ENCODE measurements at regions not wholly inside any gene's neighbourhood (a gene's known extent, or its start where the extent isn't known, plus 50 kb on each side); places are given as distances from the start of the nearest gene placed in this dataset.
"Not testable (repeated sequence)": the region's sequence is repeated elsewhere in the genome, so short reads cannot be mapped to it uniquely, and the experiment has no call there.

DNA sequence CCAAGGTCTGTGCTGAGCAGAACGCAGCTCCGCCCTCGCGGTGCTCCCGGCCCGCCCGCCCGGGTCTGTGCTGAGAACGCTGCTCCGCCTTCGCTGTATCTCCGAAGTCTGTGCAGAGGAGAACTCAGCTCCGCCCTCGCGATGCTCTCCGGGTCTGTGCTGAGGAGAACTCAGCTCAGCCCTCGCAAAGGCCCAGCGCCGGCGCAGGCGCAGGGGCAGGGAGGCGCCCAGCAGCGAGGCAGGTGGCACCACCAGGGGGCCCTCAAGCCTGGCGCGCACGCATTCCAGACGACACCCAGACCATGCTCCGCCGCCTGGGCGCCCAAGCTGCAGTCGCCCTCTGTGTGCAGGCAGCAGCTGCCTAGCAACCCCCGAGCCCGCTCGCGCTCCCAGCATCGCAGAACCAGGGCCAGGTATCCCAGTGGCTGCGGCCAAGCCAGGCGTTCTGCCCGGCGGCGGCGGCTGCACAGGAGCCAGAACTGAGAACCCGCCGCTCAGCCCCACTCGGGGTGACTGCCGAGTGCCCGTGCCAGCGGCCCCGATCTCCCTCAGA lies 672.1 kb upstream of the DEFB115 start:
- TF ChIP-seq, protein P1, sequence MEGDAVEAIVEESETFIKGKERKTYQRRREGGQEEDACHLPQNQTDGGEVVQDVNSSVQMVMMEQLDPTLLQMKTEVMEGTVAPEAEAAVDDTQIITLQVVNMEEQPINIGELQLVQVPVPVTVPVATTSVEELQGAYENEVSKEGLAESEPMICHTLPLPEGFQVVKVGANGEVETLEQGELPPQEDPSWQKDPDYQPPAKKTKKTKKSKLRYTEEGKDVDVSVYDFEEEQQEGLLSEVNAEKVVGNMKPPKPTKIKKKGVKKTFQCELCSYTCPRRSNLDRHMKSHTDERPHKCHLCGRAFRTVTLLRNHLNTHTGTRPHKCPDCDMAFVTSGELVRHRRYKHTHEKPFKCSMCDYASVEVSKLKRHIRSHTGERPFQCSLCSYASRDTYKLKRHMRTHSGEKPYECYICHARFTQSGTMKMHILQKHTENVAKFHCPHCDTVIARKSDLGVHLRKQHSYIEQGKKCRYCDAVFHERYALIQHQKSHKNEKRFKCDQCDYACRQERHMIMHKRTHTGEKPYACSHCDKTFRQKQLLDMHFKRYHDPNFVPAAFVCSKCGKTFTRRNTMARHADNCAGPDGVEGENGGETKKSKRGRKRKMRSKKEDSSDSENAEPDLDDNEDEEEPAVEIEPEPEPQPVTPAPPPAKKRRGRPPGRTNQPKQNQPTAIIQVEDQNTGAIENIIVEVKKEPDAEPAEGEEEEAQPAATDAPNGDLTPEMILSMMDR (IDR thresholded peaks at IDR 0.05; ENCODE audit: poor library complexity, severe bottlenecking) = peak; percentile 91
- H3K4me1 ChIP-seq (ENCODE audit: insufficient read depth, poor library complexity, severe bottlenecking); H3K36me3 ChIP-seq (ENCODE audit: low read depth); H3K9me3 ChIP-seq (ENCODE audit: severe bottlenecking); H3K27ac ChIP-seq (ENCODE audit: poor library complexity, severe bottlenecking): not testable (repeated sequence)
- DNase-seq (ENCODE audit: low spot score) (peak; percentile 87), ATAC-seq (ENCODE audit: low read depth) (peak; percentile 100)
- peaks cover 28% of the 10 kb centered on the region for H3K27me3 ChIP-seq (ENCODE audit: insufficient read depth, poor library complexity, severe bottlenecking)
- peak overlapping the region; percentile 23 for H3K4me3 ChIP-seq (ENCODE audit: severe bottlenecking)

DNA sequence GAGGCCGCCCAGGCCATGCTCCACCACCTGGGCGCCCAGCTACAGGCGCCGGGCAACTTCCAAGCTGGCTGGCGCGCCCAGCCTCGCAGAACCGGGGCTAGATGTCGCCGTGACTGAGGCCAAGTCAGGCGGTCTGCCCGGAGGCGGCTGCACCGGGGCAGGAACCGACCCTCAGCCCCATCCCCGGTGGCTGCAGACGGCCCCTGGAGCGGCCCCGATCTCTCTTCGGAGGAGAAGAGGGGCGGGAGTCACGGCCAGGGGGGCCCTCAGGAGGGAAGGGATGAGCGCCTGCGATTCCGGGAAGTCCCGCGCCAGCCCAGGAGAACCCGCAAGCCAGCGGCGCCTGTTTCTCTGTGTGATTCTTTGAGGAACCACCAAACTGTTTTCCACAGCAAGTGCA lies 671.3 kb upstream of the DEFB115 start:
- H3K9me3 ChIP-seq (ENCODE audit: severe bottlenecking); ATAC-seq (ENCODE audit: low read depth); H3K36me3 ChIP-seq (ENCODE audit: low read depth); DNase-seq (ENCODE audit: low spot score); H3K4me1 ChIP-seq (ENCODE audit: insufficient read depth, poor library complexity, severe bottlenecking); H3K27ac ChIP-seq (ENCODE audit: poor library complexity, severe bottlenecking): not testable (repeated sequence)
- Histone ChIP-seq H3K27me3 (ENCODE audit: insufficient read depth, poor library complexity, severe bottlenecking) (peaks cover 28% of the 10 kb centered on the region), H3K4me3 (ENCODE audit: severe bottlenecking) (peak overlapping the region; percentile 23)

DNA sequence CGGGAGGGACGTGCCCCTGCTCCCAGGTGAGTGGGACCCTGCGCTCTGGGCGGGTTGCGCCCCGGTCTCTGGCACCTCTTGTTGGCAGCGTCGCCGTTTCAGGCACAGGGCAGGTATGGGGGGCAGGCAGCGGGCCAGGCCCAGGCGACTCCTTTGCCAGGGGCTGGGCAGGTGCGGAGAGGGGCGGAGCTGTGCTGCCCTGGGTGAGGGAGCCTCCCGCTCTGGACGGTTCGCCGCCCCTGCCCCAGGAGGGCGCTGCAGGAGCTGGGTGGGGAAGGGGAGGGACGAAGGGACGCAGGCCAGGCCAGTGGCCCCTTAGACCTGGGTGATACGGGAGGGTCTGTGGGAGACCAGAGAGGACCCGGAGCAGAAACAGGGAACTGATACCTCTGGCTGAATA lies 663.9 kb upstream of the DEFB115 start:
- no peak overlapping the region for H3K4me3 ChIP-seq (ENCODE audit: severe bottlenecking)
- TF ChIP-seq, protein P1 (IDR thresholded peaks at IDR 0.05; ENCODE audit: poor library complexity, severe bottlenecking) = no peak
- no peaks in the 10 kb centered on the region for H3K36me3 ChIP-seq (ENCODE audit: low read depth)
- no peak for ATAC-seq (ENCODE audit: low read depth)
- DNase-seq (ENCODE audit: low spot score) = peak; percentile 66
- H3K9me3 ChIP-seq (ENCODE audit: severe bottlenecking) = peaks cover 3% of the 10 kb centered on the region
- H3K27ac ChIP-seq (ENCODE audit: poor library complexity, severe bottlenecking) = no peak overlapping the region
- no peaks in the 10 kb centered on the region for H3K4me1 ChIP-seq (ENCODE audit: insufficient read depth, poor library complexity, severe bottlenecking)
- no peaks in the 10 kb centered on the region for H3K27me3 ChIP-seq (ENCODE audit: insufficient read depth, poor library complexity, severe bottlenecking)

DNA sequence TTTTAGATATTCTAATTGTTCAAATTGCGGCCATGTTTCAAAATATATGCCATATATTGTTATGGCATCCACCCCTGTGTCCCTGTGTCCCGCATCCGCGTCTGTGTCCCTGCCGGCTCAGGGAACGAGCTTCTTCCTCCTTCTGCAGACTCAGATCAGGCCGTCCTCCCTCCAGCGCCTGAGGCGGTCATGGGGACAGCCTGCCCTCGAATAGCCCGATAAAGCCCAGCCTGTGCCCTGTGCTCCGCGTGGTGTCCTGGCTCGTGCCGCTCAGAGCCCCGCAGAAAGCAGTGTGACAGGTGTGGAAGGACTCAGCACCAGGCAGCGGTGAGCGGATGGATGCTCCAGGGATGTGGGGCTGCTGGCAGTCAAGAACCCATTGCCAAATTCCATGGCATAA lies 663.4 kb upstream of the DEFB115 start:
- no peaks in the 10 kb centered on the region for H3K27me3 ChIP-seq (ENCODE audit: insufficient read depth, poor library complexity, severe bottlenecking)
- TF ChIP-seq, protein P1 (IDR thresholded peaks at IDR 0.05; ENCODE audit: poor library complexity, severe bottlenecking) = no peak
- DNase-seq (ENCODE audit: low spot score) (peak; percentile 85), ATAC-seq (ENCODE audit: low read depth) (no peak)
- H3K4me1 ChIP-seq (ENCODE audit: insufficient read depth, poor library complexity, severe bottlenecking) = no peaks in the 10 kb centered on the region
- H3K36me3 ChIP-seq (ENCODE audit: low read depth) = no peaks in the 10 kb centered on the region
- no peak overlapping the region for H3K27ac ChIP-seq (ENCODE audit: poor library complexity, severe bottlenecking)
- H3K9me3 ChIP-seq (ENCODE audit: severe bottlenecking) = peaks cover 3% of the 10 kb centered on the region
- H3K4me3 ChIP-seq (ENCODE audit: severe bottlenecking) = no peak overlapping the region

DNA sequence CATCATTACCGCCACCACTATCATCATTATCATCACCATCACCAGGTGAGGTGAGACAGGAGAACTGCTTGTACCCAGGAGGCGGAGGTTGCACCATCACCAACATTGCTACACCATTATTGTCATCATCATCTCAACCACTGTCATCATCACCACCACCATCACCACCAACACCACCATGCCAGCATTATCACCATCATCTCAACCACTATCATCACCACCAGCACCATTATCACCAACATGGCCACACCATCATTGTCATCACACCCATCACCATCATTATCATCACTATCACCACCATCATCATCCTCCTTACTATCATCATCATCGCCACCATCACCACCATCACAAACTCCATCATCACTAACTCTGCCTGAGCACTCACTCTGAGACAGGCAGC lies 661.8 kb upstream of the DEFB115 start:
- DNase-seq (ENCODE audit: low spot score) (no peak), ATAC-seq (ENCODE audit: low read depth) (no peak)
- H3K27ac ChIP-seq (ENCODE audit: poor library complexity, severe bottlenecking) = no peak overlapping the region
- H3K9me3 ChIP-seq (ENCODE audit: severe bottlenecking) = peaks cover 3% of the 10 kb centered on the region
- no peaks in the 10 kb centered on the region for H3K36me3 ChIP-seq (ENCODE audit: low read depth)
- TF ChIP-seq, protein P1 (IDR thresholded peaks at IDR 0.05; ENCODE audit: poor library complexity, severe bottlenecking) = no peak
- H3K4me3 ChIP-seq (ENCODE audit: severe bottlenecking) = no peak overlapping the region
- H3K27me3 ChIP-seq (ENCODE audit: insufficient read depth, poor library complexity, severe bottlenecking) = no peaks in the 10 kb centered on the region
- H3K4me1 ChIP-seq (ENCODE audit: insufficient read depth, poor library complexity, severe bottlenecking) = no peaks in the 10 kb centered on the region

DNA sequence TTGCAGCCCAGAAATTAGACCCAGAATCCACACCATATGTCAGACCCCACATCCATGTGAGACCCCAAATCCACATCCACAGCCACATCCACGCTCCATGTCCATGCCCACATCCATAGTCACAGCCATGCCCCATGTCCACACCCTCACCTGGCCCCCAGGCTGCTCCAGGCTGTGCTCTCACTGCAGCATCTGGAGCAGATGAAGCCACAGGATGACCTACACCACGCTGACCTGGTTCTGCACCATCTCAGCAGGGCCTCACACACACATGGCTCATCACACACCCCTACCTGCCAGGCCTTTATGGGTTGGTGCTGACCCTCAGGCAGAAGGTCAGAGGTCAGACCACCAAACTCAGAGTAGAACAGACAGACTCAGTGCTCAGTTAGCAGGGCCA lies 660.0 kb upstream of the DEFB115 start:
- H3K4me3 ChIP-seq (ENCODE audit: severe bottlenecking); H3K4me1 ChIP-seq (ENCODE audit: insufficient read depth, poor library complexity, severe bottlenecking); H3K36me3 ChIP-seq (ENCODE audit: low read depth); H3K27me3 ChIP-seq (ENCODE audit: insufficient read depth, poor library complexity, severe bottlenecking); H3K9me3 ChIP-seq (ENCODE audit: severe bottlenecking); H3K27ac ChIP-seq (ENCODE audit: poor library complexity, severe bottlenecking): not testable (repeated sequence)
- ATAC-seq (ENCODE audit: low read depth) (0 out of 3 replicates have a peak, but pooled peaks have one; percentile 5), DNase-seq (ENCODE audit: low spot score) (peak; percentile 54)
